Fibroblast of lung (primary cell): ENCODE measurements at regions not wholly inside any gene's neighbourhood (a gene's known extent, or its start where the extent isn't known, plus 50 kb on each side); places are given as distances from the start of the nearest gene placed in this dataset.

ENCODE experiments used
- EZH2 ChIP-seq: IDR thresholded peaks from 2 replicates; pipeline ENCODE4 v1.5.1; 2012; ENCODE audit warnings: low read length, control low read depth, mild to moderate bottlenecking; ENCODE audit errors: missing control alignments
- TF ChIP-seq, protein P1 (sequence below), 2 donors: IDR thresholded peaks in 1 of 2; conservative IDR thresholded peaks in 1 of 2; 1 replicate in 1 of 2; 2 replicates in 1 of 2; pipeline ENCODE4 v1.5.1; 2011 to 2012; ENCODE audit warnings: low read length in 2 of 2, control low read depth in 1 of 2, inconsistent platforms in 1 of 2, low read depth in 1 of 2, mild to moderate bottlenecking in 1 of 2

- TF ChIP-seq, protein P1, sequence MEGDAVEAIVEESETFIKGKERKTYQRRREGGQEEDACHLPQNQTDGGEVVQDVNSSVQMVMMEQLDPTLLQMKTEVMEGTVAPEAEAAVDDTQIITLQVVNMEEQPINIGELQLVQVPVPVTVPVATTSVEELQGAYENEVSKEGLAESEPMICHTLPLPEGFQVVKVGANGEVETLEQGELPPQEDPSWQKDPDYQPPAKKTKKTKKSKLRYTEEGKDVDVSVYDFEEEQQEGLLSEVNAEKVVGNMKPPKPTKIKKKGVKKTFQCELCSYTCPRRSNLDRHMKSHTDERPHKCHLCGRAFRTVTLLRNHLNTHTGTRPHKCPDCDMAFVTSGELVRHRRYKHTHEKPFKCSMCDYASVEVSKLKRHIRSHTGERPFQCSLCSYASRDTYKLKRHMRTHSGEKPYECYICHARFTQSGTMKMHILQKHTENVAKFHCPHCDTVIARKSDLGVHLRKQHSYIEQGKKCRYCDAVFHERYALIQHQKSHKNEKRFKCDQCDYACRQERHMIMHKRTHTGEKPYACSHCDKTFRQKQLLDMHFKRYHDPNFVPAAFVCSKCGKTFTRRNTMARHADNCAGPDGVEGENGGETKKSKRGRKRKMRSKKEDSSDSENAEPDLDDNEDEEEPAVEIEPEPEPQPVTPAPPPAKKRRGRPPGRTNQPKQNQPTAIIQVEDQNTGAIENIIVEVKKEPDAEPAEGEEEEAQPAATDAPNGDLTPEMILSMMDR (conservative IDR thresholded peaks at IDR 0.05 in 1 of 2, IDR thresholded peaks at IDR 0.05 in 1 of 2; ENCODE audit: low read depth in 1 of 2, low read length in 2 of 2) = no peak
- TF ChIP-seq EZH2 = no peak
Observed at GRCh38 chr10:11673346-11674280, 62.2 kb upstream of the USP6NL start.
